Immature natural killer cell (primary cell): ENCODE measurements at regions not wholly inside any gene's neighbourhood (a gene's known extent, or its start where the extent isn't known, plus 50 kb on each side); places are given as distances from the start of the nearest gene placed in this dataset.

ENCODE experiments used
- DNase-seq, 3 donors: peaks; one replicate each; pipeline ENCODE4 v3.0.0; 2022; ENCODE audit warnings: mixed read lengths in 1 of 3
- H3K27ac Mint-ChIP-seq, 6 donors: one replicate each; pipeline ENCODE4 v1.8.0; 2020; ENCODE audit warnings: mixed read lengths in 6 of 6, mild to moderate bottlenecking in 5 of 6, inconsistent platforms in 4 of 6, moderate library complexity in 3 of 6
- H3K27me3 Mint-ChIP-seq, 3 donors: one replicate each; pipeline ENCODE4 v1.8.0; 2020 to 2021; ENCODE audit warnings: low read depth in 3 of 3, mild to moderate bottlenecking in 3 of 3, mixed read lengths in 3 of 3, moderate library complexity in 3 of 3, inconsistent platforms in 1 of 3
- H3K36me3 Mint-ChIP-seq, 3 donors: one replicate each; pipeline ENCODE4 v1.8.0; 2020; ENCODE audit warnings: mixed read lengths in 3 of 3, inconsistent platforms in 2 of 3, mild to moderate bottlenecking in 2 of 3
- H3K4me1 Mint-ChIP-seq, 2 donors: one replicate each; pipeline ENCODE4 v1.8.0; 2020; ENCODE audit warnings: inconsistent platforms in 2 of 2, mild to moderate bottlenecking in 2 of 2, mixed read lengths in 2 of 2, moderate library complexity in 1 of 2
- H3K4me3 Mint-ChIP-seq, 5 donors: one replicate each; pipeline ENCODE4 v1.8.0; 2020; ENCODE audit warnings: mild to moderate bottlenecking in 5 of 5, mixed read lengths in 5 of 5, inconsistent platforms in 3 of 5, moderate library complexity in 3 of 5
- H3K9me3 Mint-ChIP-seq, 6 donors: one replicate each; pipeline ENCODE4 v1.8.0; 2020; ENCODE audit warnings: mild to moderate bottlenecking in 6 of 6, mixed read lengths in 6 of 6, inconsistent platforms in 4 of 6, moderate library complexity in 3 of 6

DNA sequence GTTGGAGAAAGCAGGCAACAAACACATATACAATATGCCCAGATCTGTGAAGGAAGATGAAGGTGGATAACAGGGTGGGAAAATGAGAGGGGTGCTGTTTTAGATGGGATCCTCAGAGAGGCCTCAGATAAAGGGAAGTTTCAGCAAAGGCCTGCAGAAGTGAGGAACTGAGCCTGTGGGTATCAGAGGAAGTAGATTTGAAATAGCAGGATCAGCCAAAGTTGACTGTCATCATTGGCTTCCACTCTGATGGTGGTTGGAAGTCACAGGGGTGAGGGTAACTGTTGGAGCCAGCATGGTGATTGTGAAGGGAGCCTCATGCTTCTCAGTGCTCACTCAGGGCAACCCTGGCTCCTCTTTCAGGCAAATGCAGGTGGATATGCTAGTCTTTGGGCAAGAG is 607.2 kb upstream of the CLINT1 start:
- Mint-ChIP-seq H3K27me3 (peaks cover 0 to 2% (median 0%) of the 10 kb centered on the region in 3 donors), H3K9me3 (peaks cover 0 to 1% (median 0%) of the 10 kb centered on the region in 6 donors), H3K4me3 (no peak overlapping the region), H3K27ac (peak overlapping the region in 1 of 6 donors; percentile 8), H3K36me3 (no peaks in the 10 kb centered on the region), H3K4me1 (no peaks in the 10 kb centered on the region)
- no peak for DNase-seq

DNA sequence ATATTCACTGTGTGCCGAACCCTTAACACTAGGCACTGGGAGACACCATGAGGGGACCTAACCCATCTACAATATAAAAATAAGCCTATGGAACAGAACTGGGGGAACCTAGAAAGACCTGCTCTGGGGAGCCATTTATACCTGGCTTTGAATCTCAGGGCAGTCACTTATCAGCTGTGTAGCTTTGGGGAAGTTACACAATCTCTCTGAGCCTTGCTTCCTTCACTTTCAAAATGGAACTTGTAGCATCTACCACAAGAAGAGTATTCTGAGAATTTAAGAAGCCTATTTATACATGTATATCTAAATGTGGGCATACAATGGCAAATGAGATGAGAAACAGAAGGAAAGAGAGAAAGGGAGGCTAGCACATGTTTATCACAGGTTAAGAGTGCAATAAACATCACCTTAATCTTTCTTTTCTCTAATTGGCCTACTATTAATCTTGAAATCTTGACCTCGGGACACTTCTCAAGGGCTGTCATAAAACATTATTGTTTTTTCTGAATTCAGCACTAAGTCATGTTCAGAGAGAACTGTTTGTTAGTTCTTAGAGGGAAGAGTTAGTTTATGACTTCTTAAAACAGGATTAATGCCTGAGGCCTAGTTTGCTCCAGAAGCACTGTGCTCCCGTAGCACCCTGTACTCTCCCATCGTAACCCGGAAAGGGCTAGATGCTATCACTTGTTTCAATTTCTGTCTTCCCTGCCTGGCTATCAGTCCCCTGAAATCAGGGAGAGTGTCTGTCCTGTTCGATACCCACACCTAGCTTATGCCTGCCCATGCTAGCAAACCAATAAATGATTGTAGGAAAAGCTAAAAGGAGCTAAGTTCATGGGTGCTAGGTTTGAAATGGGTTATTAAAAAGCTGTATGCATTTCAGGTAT is 606.4 kb upstream of the CLINT1 start:
- Mint-ChIP-seq H3K9me3 (peaks cover 0 to 1% (median 0%) of the 10 kb centered on the region in 6 donors), H3K4me3 (no peak overlapping the region), H3K27ac (no peak overlapping the region), H3K36me3 (no peaks in the 10 kb centered on the region), H3K27me3 (peaks cover 0 to 2% (median 0%) of the 10 kb centered on the region in 3 donors), H3K4me1 (no peaks in the 10 kb centered on the region)
- DNase-seq, result no peak

DNA sequence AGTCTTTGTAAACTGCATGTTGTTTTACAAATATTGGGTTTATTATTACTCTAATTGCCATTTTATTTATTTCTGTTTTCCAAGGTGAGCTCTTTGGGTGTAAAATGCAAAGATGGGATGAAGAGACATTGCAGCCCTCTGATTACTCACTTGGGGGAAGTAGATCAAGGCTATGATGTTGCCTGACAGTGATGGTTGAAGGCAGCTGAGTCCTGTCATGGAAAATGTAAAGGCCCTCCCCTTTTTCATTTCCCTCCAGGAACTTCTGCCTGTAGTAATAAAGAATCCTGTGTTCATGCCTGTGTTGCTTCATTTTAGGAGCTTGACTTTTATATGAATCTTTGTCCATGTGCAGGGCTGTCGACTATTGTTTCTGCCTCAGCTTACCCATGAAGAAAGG is 605.4 kb upstream of the CLINT1 start:
- Mint-ChIP-seq H3K4me1 (no peaks in the 10 kb centered on the region), H3K27ac (no peak overlapping the region), H3K9me3 (peaks cover 0 to 1% (median 0%) of the 10 kb centered on the region in 6 donors), H3K36me3 (no peaks in the 10 kb centered on the region), H3K27me3 (peaks cover 0 to 2% (median 0%) of the 10 kb centered on the region in 3 donors), H3K4me3 (no peak overlapping the region)
- no peak for DNase-seq

DNA sequence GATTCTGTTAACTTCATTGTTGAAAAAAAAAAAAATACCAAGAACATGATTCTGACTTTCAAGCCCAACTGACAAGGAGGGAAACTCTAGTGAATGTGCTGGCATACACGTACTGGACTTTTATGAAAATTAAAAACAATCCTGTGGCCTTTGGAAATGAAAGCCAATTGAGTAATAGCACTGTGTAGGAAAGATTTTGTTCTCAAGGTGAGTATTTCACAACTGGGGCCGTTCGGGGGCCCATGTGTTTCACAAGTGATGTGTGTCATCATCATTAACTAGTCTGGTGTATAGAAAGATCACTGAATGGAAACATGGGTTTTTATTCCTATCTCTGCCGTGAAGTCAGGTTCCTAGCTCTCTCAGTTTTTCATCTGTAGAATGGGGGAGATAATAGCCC is 605.0 kb upstream of the CLINT1 start:
- Mint-ChIP-seq H3K27ac (no peak overlapping the region), H3K36me3 (no peaks in the 10 kb centered on the region), H3K4me1 (no peaks in the 10 kb centered on the region), H3K9me3 (peaks cover 0 to 1% (median 0%) of the 10 kb centered on the region in 6 donors), H3K4me3 (no peak overlapping the region), H3K27me3 (peaks cover 0 to 2% (median 0%) of the 10 kb centered on the region in 3 donors)
- no peak for DNase-seq

DNA sequence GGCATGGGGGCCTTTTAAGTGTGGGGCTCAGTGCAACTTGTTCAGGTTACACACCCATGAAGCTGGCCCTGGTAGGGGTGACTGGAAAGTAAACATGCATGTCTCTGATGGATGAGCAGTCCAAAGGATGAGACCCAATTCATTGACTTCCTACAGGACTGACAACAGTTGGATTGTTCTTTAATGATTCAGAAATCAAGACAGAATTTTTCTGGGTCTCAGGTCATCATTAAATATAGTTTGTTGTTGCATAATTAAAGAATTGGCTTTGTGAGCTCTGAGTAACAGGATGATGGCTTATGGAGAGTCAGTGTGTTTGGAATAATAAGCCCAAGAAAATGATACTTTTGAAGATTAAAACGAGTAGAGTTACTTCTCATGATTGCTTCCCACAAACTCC is 604.2 kb upstream of the CLINT1 start:
- no peak overlapping the region for H3K4me3 Mint-ChIP-seq

DNA sequence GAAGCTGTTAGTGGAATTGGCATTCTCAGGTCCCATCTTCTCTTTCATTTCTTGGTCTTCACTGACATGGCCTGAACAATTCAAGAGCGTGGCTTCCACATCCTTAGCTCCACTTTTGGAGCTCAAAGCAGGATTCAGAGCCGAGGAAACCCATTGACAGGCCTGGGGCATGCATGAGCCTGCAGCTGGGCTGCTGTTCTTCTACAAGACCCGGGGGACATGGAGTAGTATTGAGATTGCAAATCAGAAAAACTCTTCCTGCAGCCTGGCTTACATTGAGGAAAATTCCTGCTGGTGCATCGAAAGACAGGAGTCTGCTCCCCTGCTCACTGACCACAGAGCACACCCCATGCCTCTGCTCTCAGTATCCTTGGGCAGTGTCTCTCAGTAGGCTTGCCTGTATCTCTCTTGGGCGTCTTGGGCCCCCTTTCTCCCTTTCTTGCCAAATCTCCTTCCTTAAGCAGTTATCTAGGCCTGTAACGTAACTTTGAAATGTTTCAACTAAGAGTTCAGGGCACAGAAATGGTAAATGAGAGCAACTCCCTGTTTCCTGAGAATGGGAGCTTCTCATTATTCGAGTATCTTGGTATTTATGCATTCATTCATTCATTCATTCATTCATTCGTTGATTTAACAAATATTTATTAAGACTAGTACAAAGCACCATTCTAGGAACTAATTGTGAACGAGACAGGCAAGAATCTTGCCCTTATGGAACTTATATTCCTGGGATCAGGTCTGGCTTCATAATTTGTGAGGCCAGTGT is 603.6 kb upstream of the CLINT1 start:
- Mint-ChIP-seq H3K9me3 (peaks cover 0 to 1% (median 0%) of the 10 kb centered on the region in 6 donors), H3K27ac (no peak overlapping the region), H3K36me3 (no peaks in the 10 kb centered on the region), H3K27me3 (peaks cover 0 to 2% (median 0%) of the 10 kb centered on the region in 3 donors), H3K4me3 (no peak overlapping the region), H3K4me1 (no peaks in the 10 kb centered on the region)
- no peak for DNase-seq

More for the DNA sequence above, 604.2 kb upstream of the CLINT1 start:
- H3K36me3 Mint-ChIP-seq, result no peaks in the 10 kb centered on the region
- H3K4me1 Mint-ChIP-seq, result no peaks in the 10 kb centered on the region
- H3K27me3 Mint-ChIP-seq, result peaks cover 0 to 2% (median 0%) of the 10 kb centered on the region in 3 donors
- H3K27ac Mint-ChIP-seq, result no peak overlapping the region
- peaks cover 0 to 1% (median 0%) of the 10 kb centered on the region in 6 donors for H3K9me3 Mint-ChIP-seq
- no peak for DNase-seq

DNA sequence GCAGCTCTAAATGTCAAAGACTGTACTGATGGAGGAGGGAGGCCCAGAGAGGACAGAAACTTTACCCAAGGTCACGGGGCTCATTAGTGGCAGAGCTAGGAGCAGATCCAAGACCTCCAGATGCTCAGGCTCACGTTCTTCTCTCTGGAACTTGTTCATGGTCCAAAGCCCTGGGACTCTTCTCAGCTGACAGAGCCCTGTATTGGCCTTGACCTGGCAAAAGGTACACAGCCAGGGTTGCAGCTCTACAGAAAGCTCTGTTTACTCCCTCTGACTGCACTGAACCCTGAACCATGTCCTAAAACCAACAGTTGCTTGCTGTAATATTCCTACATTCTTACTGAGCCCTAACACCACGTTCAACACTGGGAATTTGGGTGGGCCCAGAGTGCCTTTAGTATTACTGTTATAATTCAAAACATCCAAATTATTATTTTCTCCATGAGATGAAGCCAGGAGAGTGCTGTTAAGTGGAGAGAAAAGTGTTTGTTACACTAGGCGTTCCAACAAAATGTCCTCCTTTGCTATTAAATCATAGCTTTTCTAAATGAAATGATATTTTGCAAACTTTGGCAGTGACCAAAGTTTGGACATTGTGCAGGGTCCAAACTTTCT is 602.4 kb upstream of the CLINT1 start:
- Mint-ChIP-seq H3K27me3 (peaks cover 0 to 4% (median 0%) of the 10 kb centered on the region in 3 donors), H3K27ac (no peak overlapping the region), H3K4me3 (no peak overlapping the region), H3K36me3 (no peaks in the 10 kb centered on the region), H3K4me1 (no peaks in the 10 kb centered on the region), H3K9me3 (peaks cover 0 to 1% (median 0%) of the 10 kb centered on the region in 6 donors)
- DNase-seq, result no peak

DNA sequence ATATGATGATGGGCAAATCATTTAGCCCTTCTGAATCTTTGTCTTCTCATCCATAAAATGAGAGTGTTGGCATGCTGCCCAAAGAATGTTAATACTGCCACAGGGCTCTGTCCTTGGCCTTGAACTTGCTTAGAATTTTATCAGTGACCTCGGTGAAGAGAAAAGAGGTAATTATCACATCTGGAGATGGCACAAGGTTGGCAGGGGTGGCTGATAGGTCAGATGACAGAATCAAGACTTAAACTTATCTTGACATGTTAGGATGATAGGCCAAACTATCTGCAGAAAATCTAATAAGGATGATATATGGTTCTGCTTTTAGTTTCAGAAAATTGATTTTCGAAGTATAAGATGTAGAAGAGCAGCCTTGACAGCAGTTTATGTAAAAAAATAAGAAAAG is 599.1 kb upstream of the CLINT1 start:
- Mint-ChIP-seq H3K4me3 (no peak overlapping the region), H3K27ac (no peak overlapping the region), H3K36me3 (no peaks in the 10 kb centered on the region), H3K4me1 (no peaks in the 10 kb centered on the region), H3K27me3 (peaks cover 0 to 4% (median 0%) of the 10 kb centered on the region in 3 donors), H3K9me3 (peaks cover 0 to 1% (median 0%) of the 10 kb centered on the region in 6 donors)
- no peak for DNase-seq

DNA sequence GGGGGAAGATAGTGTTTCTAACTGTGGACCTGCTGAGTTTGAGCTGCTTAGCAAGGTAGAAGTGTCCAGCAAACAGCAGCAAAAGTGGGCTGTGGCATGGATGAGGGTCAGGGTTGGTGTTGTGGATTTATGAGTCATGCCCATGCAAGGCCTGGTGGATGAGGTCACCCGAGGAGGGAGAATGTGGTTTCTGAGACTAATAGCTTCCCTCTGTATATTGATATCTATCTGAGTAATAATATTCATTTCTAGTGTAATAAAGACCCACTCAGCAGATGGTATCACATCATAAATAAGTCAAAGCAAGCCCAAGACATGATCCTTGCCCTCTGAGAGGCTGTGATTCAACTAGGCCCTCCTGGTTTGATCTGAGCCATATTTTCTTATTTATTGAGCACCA is 597.8 kb upstream of the CLINT1 start:
- Mint-ChIP-seq H3K36me3 (no peaks in the 10 kb centered on the region), H3K4me3 (no peak overlapping the region), H3K27ac (no peak overlapping the region), H3K9me3 (no peaks in the 10 kb centered on the region), H3K27me3 (peaks cover 0 to 4% (median 0%) of the 10 kb centered on the region in 3 donors), H3K4me1 (no peaks in the 10 kb centered on the region)
- DNase-seq, result no peak

DNA sequence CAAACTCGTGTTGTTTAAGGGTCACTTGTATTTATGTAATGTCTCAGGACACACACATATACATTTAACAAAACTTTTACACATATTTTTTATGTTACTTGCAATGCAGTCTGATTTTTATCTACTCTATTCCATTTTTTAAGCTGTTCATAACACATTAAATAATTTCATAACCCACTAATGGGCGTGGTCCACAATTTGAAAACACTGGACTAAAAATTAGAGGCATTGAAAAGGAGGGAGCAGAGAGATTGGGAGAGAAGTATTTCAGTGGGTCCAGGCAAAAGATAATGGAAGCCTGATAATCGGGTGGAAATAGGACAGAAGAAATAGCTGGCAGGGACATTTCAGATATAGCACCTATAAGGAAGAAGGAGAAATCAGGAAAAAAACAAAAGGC is 597.3 kb upstream of the CLINT1 start:
- Mint-ChIP-seq H3K27ac (no peak overlapping the region), H3K4me1 (no peaks in the 10 kb centered on the region), H3K27me3 (peaks cover 0 to 4% (median 0%) of the 10 kb centered on the region in 3 donors), H3K4me3 (no peak overlapping the region), H3K9me3 (peaks cover 0 to 3% (median 0%) of the 10 kb centered on the region in 6 donors), H3K36me3 (no peaks in the 10 kb centered on the region)
- DNase-seq, result no peak

DNA sequence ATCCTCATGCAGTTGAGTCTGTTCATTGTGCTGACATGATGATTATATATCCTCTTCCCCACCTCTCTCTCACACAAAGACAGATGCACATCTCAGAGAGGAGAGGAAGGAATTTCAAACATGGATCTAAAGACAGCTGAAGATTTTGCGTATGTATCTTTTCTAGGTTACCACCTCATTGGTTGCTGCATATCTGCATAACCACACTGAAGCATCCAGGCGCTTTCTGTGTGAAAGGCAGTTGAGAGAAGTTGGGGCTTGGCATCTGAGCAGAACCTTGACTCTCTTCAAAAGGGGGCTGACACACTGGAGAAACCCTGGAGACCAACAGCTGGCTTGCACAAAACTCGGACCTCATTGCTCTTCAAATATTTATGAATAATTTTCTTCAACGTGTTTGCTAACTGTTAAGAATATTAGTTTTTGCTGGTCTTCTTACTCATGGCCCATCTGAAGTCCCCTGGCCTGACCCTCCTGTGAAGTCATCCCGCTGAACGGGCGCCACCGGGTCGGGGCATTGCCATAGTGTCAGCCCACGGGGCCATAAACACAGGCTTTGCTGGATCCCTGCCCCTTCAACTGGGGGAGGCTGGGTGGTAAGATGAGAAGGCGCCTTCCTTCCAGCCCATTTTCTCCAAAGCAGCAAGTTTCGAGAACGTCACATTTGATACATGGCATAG is 593.2 kb upstream of the CLINT1 start:
- H3K27ac Mint-ChIP-seq, result no peak overlapping the region
- peaks cover 0 to 3% (median 0%) of the 10 kb centered on the region in 3 donors for H3K27me3 Mint-ChIP-seq
- no peak for DNase-seq
- H3K4me1 Mint-ChIP-seq, result no peaks in the 10 kb centered on the region
- H3K9me3 Mint-ChIP-seq, result peaks cover 0 to 5% (median 0%) of the 10 kb centered on the region in 6 donors
- no peaks in the 10 kb centered on the region for H3K36me3 Mint-ChIP-seq
- no peak overlapping the region for H3K4me3 Mint-ChIP-seq

DNA sequence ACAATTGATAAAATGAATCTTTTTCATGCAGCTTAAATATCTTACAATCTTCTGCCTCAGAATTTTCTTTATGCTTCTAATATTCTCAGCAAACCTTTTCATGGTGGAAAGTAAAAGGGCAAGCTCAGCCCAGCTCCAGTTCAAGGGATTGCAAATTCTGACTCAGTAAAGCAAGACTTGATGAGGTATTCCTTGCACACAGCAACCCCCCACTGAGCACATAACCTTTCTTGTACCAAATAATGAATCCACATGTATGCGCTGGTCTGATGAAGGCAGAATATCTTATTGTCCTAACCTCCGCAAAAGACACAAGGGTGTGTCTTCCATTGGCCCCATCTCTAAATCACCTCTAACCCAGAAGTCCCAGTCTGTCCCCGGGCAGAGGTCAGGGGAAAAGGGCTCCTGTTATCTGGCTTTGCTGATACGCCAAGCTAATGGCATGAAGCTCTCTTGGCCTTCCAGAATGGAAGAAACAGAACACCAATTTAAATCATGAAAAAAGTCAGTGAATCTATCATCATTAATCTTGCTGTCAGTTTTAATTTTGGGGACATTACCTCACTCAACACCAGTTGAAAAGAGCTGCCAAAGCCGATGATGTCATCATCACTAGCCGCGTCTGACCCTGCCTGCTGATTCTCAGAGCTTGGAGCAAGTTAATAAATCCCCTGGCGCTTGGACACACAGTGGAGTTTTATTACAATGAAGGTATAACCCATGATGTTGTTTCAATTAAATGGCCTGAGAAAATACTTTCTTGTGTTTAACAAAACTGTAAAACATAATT is 592.5 kb upstream of the CLINT1 start:
- Mint-ChIP-seq H3K4me3 (no peak overlapping the region), H3K36me3 (no peaks in the 10 kb centered on the region), H3K9me3 (peaks cover 0 to 5% (median under 1%) of the 10 kb centered on the region in 6 donors), H3K4me1 (no peaks in the 10 kb centered on the region), H3K27ac (no peak overlapping the region), H3K27me3 (peaks cover 0 to 2% (median 0%) of the 10 kb centered on the region in 3 donors)
- DNase-seq, result no peak

DNA sequence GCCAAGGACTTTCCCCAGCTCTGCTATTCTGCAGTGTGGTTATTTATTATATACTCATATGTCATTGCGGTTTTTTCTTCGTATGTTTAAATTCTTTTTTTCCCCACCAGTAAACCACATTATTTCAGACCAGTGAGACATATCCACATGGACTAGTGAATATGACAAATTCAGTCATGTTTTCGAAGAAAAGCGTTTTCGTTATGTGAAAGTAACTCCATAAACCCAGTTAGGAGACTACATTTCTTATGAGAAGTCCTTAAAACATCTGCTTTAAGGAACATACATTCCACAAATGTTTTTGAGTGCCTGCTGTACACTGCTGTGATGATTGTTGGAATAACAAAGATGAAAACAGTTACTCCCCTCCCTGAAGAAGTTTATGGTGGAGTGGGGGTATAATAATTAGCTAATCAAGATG is 591.8 kb upstream of the CLINT1 start:
- Mint-ChIP-seq H3K27me3 (peaks cover 0 to 2% (median 0%) of the 10 kb centered on the region in 3 donors), H3K36me3 (peaks cover 2% of the 10 kb centered on the region in 3 donors), H3K4me1 (no peaks in the 10 kb centered on the region), H3K4me3 (no peak overlapping the region), H3K9me3 (peaks cover 0 to 12% (median 3%) of the 10 kb centered on the region in 6 donors), H3K27ac (no peak overlapping the region)
- no peak for DNase-seq
